GM13976 (cell line): ENCODE measurements at regions not wholly inside any gene's neighbourhood (a gene's known extent, or its start where the extent isn't known, plus 50 kb on each side); places are given as distances from the start of the nearest gene placed in this dataset.

Source experiments
- DNase-seq: peaks from one replicate; pipeline ENCODE4 v3.0.0; 2012; ENCODE audit warnings: low spot score
- CTCF ChIP-seq: IDR thresholded peaks from 2 replicates; pipeline ENCODE4 v1.5.1; 2012; ENCODE audit warnings: borderline replicate concordance, mild to moderate bottlenecking; ENCODE audit not compliant: insufficient read depth; ENCODE audit errors: extremely low read depth, missing control alignments, control extremely low read depth
- in situ Hi-C: fragments of 300-500 bp; cut with MboI; formaldehyde crosslinking; loops from one replicate; pipeline ENCODE4 v1.12.0; 2022; ENCODE audit warnings: low sequenced_read_pairs, mixed read lengths, inconsistent platforms; ENCODE audit not compliant: unreplicated experiment

GRCh38 chr2:140178234-140178633 is 1398.0 kb upstream of the NXPH2 start:
- DNase-seq: no peak
- no peak for TF ChIP-seq CTCF
- in situ Hi-C loops: no loop called here

GRCh38 chr2:140177086-140177485 is 1396.9 kb upstream of the NXPH2 start:
- no peak for TF ChIP-seq CTCF
- no peak for DNase-seq
- in situ Hi-C loops: no loop called here

GRCh38 chr2:140173790-140174189 is 1393.6 kb upstream of the NXPH2 start:
- no peak for TF ChIP-seq CTCF
- no peak for DNase-seq
- in situ Hi-C loops: no loop called here

- no peak for TF ChIP-seq CTCF
- no peak for DNase-seq
- in situ Hi-C loops: no loop called here
Measured at GRCh38 chr2:140164449-140164848, 1384.3 kb upstream of the NXPH2 start.

GRCh38 chr2:140158259-140158658 is 1378.1 kb upstream of the NXPH2 start:
- in situ Hi-C loops: no loop called here
- no peak for TF ChIP-seq CTCF
- no peak for DNase-seq

GRCh38 chr2:140157816-140158215 is 1377.6 kb upstream of the NXPH2 start:
- no peak for DNase-seq
- TF ChIP-seq CTCF: no peak
- in situ Hi-C loops: no loop called here

GRCh38 chr2:140154706-140155105 is 1374.5 kb upstream of the NXPH2 start:
- no peak for TF ChIP-seq CTCF
- in situ Hi-C loops: no loop called here
- DNase-seq: no peak
